Adrenal gland (tissue), 5 donors: ENCODE measurements at regions not wholly inside any gene's neighbourhood (a gene's known extent, or its start where the extent isn't known, plus 50 kb on each side); places are given as distances from the start of the nearest gene placed in this dataset.

Experiments used
- POLR2A ChIP-seq, 2 donors: fragments of 450-650 bp; IDR thresholded peaks; one replicate each; pipeline ENCODE4 v1.6.1; 2017; ENCODE audit warnings: antibody characterized with exemption in 2 of 2, mild to moderate bottlenecking in 2 of 2, moderate library complexity in 1 of 2
- TF ChIP-seq, protein P1 (sequence below), 6 experiments: fragments of 450-650 bp in 4 of 6; fragments of 200-600 bp in 2 of 6; sonication (generic) in 1 of 6; IDR thresholded peaks; 1 replicate in 5 of 6; 2 replicates in 1 of 6; pipeline versions ENCODE4 v1.5.1 to v1.8.0; 2016 to 2021; ENCODE audit warnings: antibody characterized with exemption in 6 of 6, mild to moderate bottlenecking in 2 of 6, moderate library complexity in 1 of 6
- donor health status: DM: no; HTN: no; CAD: no.

DNA sequence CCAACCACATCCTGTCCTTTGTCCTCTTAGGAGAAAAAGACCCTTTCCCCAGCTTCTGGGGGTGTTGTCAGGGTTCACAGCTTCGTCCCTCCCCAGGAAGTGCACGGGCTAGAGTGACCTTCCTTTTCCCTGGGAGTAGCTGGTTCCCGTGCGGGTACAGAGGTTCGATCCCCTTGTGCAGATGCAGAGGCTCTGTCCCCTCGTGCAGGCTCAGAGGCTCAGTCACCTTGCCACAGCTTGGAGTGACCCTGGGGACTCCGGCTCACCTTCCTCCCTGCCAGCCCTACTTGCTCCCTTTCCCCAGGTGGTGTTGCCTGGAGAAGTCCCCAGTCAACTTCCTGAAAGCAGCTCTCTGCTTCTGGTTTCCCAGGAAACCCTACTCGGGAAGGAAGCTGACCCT lies 60.0 kb upstream of the TCERG1L start:
- TF ChIP-seq, protein P1, sequence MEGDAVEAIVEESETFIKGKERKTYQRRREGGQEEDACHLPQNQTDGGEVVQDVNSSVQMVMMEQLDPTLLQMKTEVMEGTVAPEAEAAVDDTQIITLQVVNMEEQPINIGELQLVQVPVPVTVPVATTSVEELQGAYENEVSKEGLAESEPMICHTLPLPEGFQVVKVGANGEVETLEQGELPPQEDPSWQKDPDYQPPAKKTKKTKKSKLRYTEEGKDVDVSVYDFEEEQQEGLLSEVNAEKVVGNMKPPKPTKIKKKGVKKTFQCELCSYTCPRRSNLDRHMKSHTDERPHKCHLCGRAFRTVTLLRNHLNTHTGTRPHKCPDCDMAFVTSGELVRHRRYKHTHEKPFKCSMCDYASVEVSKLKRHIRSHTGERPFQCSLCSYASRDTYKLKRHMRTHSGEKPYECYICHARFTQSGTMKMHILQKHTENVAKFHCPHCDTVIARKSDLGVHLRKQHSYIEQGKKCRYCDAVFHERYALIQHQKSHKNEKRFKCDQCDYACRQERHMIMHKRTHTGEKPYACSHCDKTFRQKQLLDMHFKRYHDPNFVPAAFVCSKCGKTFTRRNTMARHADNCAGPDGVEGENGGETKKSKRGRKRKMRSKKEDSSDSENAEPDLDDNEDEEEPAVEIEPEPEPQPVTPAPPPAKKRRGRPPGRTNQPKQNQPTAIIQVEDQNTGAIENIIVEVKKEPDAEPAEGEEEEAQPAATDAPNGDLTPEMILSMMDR (IDR thresholded peaks at IDR 0.05) = no peak
- TF ChIP-seq POLR2A (IDR thresholded peaks at IDR 0.05) = no peak
